Esophagus muscularis mucosa (tissue), 4 donors: ENCODE measurements at regions not wholly inside any gene's neighbourhood (a gene's known extent, or its start where the extent isn't known, plus 50 kb on each side); places are given as distances from the start of the nearest gene placed in this dataset.
A peak's percentile ranks its signal among the peaks of the same experiment; 100 is the strongest.

ENCODE experiments used
- DNase-seq: peaks from one replicate; pipeline ENCODE4 v3.0.0-alpha.2; 2017; ENCODE audit errors: extremely low spot score
- H3K27ac ChIP-seq, 4 donors: fragments of 200-600 bp; sonication (generic); replicated peaks in 1 of 4; 1 replicate in 3 of 4; 2 replicates in 1 of 4; pipeline ENCODE4 v1.5.1; 2016 to 2019; ENCODE audit warnings: mild to moderate bottlenecking in 1 of 4
- H3K27me3 ChIP-seq, 4 donors: fragments of 200-600 bp; sonication (generic); one replicate each; pipeline versions ENCODE4 v1.5.1 to v1.6.0; 2016 to 2019
- H3K36me3 ChIP-seq, 4 donors: fragments of 200-600 bp; sonication (generic); one replicate each; pipeline ENCODE4 v1.5.1; 2016 to 2019
- H3K4me1 ChIP-seq, 4 donors: fragments of 200-600 bp; sonication (generic); one replicate each; pipeline ENCODE4 v1.5.1; 2016 to 2019
- H3K4me3 ChIP-seq, 4 donors: fragments of 200-600 bp; sonication (generic); 1 replicate in 2 of 4; 2 replicates in 2 of 4; pipeline ENCODE4 v1.5.1; 2016 to 2019; ENCODE audit warnings: mild to moderate bottlenecking in 4 of 4, moderate library complexity in 1 of 4
- H3K9me3 ChIP-seq, 4 donors: fragments of 200-600 bp; sonication (generic); 1 replicate in 3 of 4; 2 replicates in 1 of 4; pipeline ENCODE4 v1.5.1; 2016 to 2019
- EP300 ChIP-seq: sonication (generic); formaldehyde crosslinking; IDR thresholded peaks from one replicate; pipeline ENCODE4 v1.6.1; 2017; ENCODE audit warnings: antibody characterized with exemption
- POLR2A ChIP-seq: fragments of 450-650 bp; IDR thresholded peaks from one replicate; pipeline ENCODE4 v1.6.1; 2017; ENCODE audit warnings: antibody characterized with exemption, moderate library complexity, mild to moderate bottlenecking, low read depth
- POLR2AphosphoS5 ChIP-seq, 2 donors: sonication (generic); formaldehyde crosslinking; IDR thresholded peaks; one replicate each; pipeline ENCODE4 v1.6.1; 2017; ENCODE audit warnings: antibody characterized with exemption in 2 of 2
- WGBS: methylation state at CpG from one replicate; pipeline ENCODE4 v1.1.5; 2018; 5-methylcytosine and 5-hydroxymethylcytosine counted together
- intact Hi-C: fragments of 100-400 bp; cut with DNase I; formaldehyde crosslinking; loops from one replicate; pipeline ENCODE4 v1.15.1; 2023
- TF ChIP-seq, protein P1 (sequence below), 3 experiments: fragments of 200-600 bp in 2 of 3; fragments of 450-650 bp in 1 of 3; sonication (generic) in 2 of 3; IDR thresholded peaks; one replicate each; pipeline ENCODE4 v1.5.1; 2017 to 2019; ENCODE audit warnings: antibody characterized with exemption in 3 of 3, mild to moderate bottlenecking in 2 of 3, moderate library complexity in 1 of 3

DNA sequence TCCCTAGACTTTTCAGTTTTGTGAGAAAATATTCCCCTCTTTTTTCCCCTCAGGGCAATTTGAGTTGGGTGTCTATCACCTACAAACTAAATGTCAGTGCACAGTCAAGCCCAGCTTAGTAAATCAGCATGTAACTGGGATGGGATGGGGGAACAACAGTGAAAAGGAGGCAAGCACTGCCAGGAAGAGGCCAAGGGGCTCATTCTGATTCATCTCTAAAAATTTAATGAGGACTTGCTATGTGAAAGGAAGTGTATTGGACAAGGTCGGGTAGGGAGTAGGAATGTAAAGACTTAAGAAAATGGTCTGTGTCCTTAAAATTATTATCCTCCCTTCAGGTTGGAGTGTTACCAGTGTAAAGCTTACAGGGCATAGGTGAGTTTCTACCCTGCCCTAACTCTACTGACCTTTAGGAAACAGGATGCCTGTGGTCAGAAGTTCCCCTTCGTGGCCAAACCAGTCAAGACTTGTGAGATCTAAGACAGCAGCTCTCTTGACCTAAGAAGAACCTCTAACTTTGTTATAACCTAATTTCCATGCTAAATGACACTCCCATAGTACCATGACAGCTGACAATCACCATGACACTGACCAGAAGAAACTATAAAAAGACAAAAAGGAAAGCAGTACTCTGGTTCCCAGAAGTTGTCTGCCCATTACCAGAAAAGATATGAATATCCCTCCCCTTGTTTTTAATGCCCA is 194.4 kb upstream of the LDB2 start:
- Histone ChIP-seq H3K9me3 (no peaks in the 10 kb centered on the region), H3K27ac (no peak overlapping the region), H3K4me3 (no peak overlapping the region), H3K36me3 (no peaks in the 10 kb centered on the region), H3K4me1 (peaks cover 0 to 10% (median 7%) of the 10 kb centered on the region in 4 donors), H3K27me3 (peaks cover 0 to 6% (median 0%) of the 10 kb centered on the region in 4 donors)
- TF ChIP-seq POLR2A (no peak), POLR2AphosphoS5 (IDR thresholded peaks at IDR 0.05) (no peak), EP300 (no peak)
- TF ChIP-seq, protein P1, sequence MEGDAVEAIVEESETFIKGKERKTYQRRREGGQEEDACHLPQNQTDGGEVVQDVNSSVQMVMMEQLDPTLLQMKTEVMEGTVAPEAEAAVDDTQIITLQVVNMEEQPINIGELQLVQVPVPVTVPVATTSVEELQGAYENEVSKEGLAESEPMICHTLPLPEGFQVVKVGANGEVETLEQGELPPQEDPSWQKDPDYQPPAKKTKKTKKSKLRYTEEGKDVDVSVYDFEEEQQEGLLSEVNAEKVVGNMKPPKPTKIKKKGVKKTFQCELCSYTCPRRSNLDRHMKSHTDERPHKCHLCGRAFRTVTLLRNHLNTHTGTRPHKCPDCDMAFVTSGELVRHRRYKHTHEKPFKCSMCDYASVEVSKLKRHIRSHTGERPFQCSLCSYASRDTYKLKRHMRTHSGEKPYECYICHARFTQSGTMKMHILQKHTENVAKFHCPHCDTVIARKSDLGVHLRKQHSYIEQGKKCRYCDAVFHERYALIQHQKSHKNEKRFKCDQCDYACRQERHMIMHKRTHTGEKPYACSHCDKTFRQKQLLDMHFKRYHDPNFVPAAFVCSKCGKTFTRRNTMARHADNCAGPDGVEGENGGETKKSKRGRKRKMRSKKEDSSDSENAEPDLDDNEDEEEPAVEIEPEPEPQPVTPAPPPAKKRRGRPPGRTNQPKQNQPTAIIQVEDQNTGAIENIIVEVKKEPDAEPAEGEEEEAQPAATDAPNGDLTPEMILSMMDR (IDR thresholded peaks at IDR 0.05) = no peak
- DNase-seq = peak; percentile 24
- intact Hi-C loops = no loop called here
- 82% methylated on average over 2 of the region's 2 CpGs for WGBS

DNA sequence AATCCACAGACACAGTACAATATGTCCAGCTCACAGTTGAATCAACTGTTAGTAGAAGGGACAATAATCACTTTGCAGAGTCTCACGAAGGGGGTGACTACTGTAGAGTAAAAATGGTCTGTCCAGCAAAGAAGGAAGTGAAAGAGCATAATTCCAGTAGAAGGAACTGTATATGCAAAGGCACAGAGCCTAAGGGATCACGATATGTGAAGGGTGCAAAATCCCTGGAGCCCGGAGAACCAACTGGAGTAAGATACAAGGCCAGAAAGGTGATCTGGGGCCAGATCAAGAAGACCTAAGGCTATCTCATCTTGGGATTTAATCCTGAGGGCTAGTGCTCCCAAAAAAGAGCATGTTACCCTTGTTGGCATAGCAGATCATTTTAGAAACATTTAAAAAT is 192.7 kb upstream of the LDB2 start:
- Histone ChIP-seq H3K27me3 (peaks cover 0 to 1% (median 0%) of the 10 kb centered on the region in 4 donors), H3K4me1 (peaks cover 0 to 10% (median 7%) of the 10 kb centered on the region in 4 donors), H3K9me3 (no peaks in the 10 kb centered on the region), H3K27ac (no peak overlapping the region), H3K36me3 (no peaks in the 10 kb centered on the region), H3K4me3 (no peak overlapping the region)
- 90% methylated on average over 3 of the region's 3 CpGs for WGBS
- DNase-seq = peak; percentile 57
- intact Hi-C loops = no loop called here
- TF ChIP-seq, protein P1 (IDR thresholded peaks at IDR 0.05) = no peak
- TF ChIP-seq EP300 (no peak), POLR2AphosphoS5 (IDR thresholded peaks at IDR 0.05) (no peak), POLR2A (no peak)

DNA sequence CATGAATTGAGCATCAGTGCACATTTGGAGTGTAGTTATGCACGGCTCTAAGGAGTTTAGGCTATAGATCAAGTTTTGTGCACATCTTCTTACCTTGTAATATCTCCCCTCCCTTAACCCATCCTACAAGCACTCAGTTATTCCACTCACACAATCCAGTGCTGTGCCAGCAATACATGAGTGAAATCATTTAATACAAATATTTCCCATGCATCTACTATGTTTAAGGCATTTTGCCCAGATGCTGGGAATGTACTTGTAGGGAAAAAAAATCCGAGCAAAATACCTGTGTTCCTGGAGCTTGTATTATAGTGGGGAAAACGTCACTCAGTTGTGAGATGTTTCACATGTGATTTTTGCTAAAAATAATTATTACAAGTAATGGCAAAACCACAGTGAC is 191.6 kb upstream of the LDB2 start:
- peaks cover 0 to 10% (median 7%) of the 10 kb centered on the region in 4 donors for H3K4me1 ChIP-seq
- intact Hi-C loops = no loop called here
- TF ChIP-seq POLR2AphosphoS5 (IDR thresholded peaks at IDR 0.05) (no peak), EP300 (no peak), POLR2A (no peak)
- TF ChIP-seq, protein P1 (IDR thresholded peaks at IDR 0.05) = no peak
- H3K27ac ChIP-seq = no peak overlapping the region
- peak; percentile 7 for DNase-seq
- H3K4me3 ChIP-seq = no peak overlapping the region
- no peaks in the 10 kb centered on the region for H3K36me3 ChIP-seq
- no peaks in the 10 kb centered on the region for H3K9me3 ChIP-seq
- WGBS = 85% methylated on average over 3 of the region's 3 CpGs
- H3K27me3 ChIP-seq = no peaks in the 10 kb centered on the region

DNA sequence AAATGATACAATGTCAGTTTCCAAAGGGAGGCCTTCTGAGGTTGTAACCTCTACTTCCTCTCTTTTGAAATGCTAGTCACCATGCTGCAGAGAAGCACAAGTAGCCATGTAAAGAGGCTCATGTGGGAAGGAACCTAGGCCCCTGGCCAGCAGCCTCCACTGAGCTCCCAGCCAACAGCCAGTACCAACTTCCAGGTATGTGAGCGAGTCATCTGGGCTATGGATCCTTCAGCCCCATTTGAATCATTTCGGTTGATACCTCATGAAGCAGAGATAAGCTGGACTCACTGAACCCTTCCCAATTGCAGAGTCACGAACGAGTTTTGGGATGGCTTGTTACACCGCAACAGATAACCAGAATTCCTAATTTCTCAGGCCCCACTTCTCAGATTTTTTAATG is 187.0 kb upstream of the LDB2 start:
- WGBS = 94% methylated on average over 5 of the region's 5 CpGs
- intact Hi-C loops = no loop called here
- TF ChIP-seq, protein P1 (IDR thresholded peaks at IDR 0.05) = no peak
- no peak for TF ChIP-seq POLR2A
- no peak for TF ChIP-seq POLR2AphosphoS5 (IDR thresholded peaks at IDR 0.05)
- TF ChIP-seq EP300 = no peak
- DNase-seq = peak; percentile 42
- H3K4me3 ChIP-seq = no peak overlapping the region
- no peak overlapping the region for H3K27ac ChIP-seq
- no peaks in the 10 kb centered on the region for H3K4me1 ChIP-seq
- no peaks in the 10 kb centered on the region for H3K9me3 ChIP-seq
- H3K27me3 ChIP-seq = no peaks in the 10 kb centered on the region
- no peaks in the 10 kb centered on the region for H3K36me3 ChIP-seq

DNA sequence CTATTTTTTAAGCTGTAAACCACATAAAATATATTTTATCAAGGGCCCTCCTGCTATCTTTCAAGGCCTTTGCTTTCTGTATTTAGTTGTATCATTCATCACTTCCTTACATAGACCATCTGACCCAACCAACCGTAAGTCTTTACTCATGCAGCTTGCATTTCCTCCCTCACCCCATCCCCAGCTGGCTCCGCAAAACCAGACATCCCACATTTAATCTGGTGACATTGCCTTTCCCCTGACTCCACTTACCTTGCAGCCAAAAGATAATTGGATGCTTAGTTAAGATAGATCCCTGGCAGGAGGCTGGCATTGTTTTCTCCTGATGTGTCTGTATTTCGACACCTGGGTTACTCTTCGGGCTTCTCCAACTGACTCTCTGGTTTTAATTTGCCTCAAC is 183.7 kb upstream of the LDB2 start:
- DNase-seq = peak; percentile 64
- Histone ChIP-seq H3K4me3 (no peak overlapping the region), H3K27me3 (no peaks in the 10 kb centered on the region), H3K4me1 (no peaks in the 10 kb centered on the region), H3K36me3 (no peaks in the 10 kb centered on the region), H3K27ac (no peak overlapping the region), H3K9me3 (no peaks in the 10 kb centered on the region)
- WGBS = 96% methylated on average over 4 of the region's 4 CpGs
- TF ChIP-seq POLR2A (no peak), EP300 (no peak), POLR2AphosphoS5 (IDR thresholded peaks at IDR 0.05) (no peak)
- TF ChIP-seq, protein P1 (IDR thresholded peaks at IDR 0.05) = no peak
- intact Hi-C loops = no loop called here
